ENCODE measurements at regions not wholly inside any gene's neighbourhood (a gene's known extent, or its start where the extent isn't known, plus 50 kb on each side); places are given as distances from the start of the nearest gene placed in this dataset.
A peak's percentile ranks its signal among the peaks of the same experiment; 100 is the strongest.

DNA sequence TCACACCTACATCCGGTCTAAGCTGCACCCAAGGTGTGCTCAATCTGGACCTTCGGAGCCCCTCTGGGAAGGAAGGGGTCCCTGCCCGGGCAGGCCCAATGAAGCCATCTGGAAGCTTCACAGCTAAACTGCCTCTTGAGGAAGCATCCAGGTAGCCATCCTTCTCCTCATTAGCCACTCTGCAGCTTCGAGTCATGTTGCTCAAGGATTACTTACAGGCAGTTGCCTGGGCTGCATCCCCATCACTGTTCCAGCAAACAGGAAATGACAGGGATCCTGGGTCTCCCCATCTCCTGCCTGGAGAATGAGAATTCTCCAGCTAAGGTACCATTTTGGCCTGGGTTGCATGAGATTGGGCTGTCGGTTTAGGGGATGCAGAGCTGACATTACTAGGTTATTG is 91.7 kb downstream of the ERMARD start:
- DNase-seq, result no peak

GRCh38 chr6:169841907-169842606 is 90.6 kb downstream of the ERMARD start:
- no peak for DNase-seq

DNA sequence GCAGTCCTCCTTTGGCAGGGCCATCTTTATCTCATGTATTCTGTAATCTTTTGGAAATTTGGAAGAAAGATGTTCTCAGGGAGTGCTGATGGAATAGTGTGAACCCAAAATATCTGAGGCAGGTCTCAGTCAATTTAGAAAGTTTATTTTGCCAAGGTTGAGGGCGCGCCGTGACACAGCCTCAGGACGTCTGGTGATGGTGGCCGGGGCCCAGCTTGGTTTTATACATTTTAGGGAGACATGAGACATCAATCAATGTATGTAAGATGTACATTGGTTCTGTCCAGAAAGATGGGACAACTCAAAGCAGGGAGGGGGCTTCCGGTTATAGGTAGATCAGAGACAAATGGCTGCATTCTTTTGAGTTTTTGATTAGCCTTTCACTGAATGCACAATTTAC is 89.8 kb downstream of the ERMARD start:
- DNase-seq, result no peak

- DNase-seq, result peak in 1 of 56 donors; percentile 48
Observed at GRCh38 chr6:169839898-169840631, 88.6 kb downstream of the ERMARD start.

DNA sequence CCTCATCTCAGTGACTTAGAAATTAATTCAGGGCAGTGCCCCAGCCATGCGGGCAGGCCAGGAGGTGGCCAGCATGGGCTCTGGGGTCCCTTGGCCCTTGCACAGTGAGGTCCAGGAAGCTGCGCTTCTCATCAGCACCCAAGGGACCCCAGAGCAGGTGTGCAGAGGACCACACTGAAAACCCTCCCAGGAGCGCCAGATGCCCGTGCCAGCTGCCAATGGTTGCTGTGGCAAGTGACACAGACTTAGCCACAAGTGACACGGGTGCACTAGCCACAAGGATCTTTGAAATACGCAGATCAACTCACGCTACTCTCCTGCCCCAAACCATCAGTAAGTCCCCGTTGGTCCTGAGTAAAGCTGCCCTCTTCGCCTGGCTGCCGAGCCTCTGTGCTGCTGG is 88.1 kb downstream of the ERMARD start:
- no peak for DNase-seq

GRCh38 chr6:169839029-169839481 is 87.6 kb downstream of the ERMARD start:
- DNase-seq, result no peak

DNA sequence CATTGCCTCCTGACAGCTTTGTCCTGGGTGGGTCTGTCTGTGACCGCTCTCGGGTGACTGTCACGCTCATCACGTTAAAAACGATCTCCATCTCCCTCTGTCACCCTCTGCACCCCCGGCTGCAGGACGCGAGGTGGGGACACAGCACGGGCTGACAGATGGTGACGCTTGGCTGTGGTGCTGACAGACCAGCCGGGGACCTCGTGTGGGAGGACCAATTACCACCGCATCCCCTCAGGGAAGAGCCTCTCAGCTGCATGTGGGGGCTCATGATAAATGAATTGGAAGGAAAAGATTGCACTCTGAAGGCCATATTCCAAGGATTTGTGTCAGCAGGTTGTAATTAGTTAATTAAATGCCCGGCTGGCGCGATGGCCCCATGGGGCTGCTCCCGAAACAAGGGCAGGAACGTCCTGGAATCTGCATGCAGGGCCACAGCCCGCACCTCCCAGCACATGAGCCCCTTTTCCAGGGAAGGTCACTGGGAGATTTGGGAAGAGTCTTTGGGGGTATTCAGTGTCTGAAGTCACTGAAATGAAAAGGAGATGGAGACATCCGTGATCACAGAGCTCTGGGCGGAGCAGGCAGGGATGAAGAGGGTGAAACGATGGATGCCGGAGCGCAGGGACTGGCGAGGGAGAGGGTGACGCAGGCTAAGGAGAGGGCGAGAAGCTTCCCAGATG is 87.1 kb downstream of the ERMARD start:
- DNase-seq, result no peak

GRCh38 chr6:169837529-169838250 is 86.3 kb downstream of the ERMARD start:
- no peak for DNase-seq

- no peak for DNase-seq
Observed at GRCh38 chr6:169833258-169833794, 81.9 kb downstream of the ERMARD start.

DNA sequence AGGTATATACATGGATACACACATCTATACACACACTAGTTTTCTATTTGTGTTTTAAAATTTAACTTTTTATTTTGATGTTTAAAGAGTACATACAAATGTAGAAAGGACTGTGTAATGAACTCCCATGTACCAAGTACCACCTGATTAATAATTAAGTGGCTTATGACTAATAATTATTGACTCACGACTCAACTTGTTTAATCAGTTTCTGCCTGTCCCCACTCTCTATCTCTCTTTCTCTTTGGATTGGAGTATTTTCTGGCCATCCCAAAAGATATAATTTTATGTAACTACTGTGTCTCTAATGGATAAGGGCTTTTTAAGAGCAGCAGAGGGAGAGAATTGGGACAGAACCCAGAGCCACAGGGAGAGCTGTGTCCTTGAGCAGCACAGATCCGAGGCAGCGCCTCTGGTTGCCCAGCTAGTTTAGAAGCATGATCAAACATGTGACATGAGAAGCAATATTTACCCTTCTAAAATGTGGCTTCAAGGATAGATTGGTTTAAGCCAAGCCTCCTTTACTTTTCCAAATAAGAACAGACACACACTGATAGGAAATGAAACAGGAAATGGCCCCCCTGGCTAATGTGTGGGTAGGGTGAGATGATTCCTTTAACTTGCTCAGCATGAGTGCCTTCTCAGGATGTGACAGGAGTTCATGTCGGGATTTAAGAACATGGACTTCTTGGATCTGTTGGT is 81.0 kb downstream of the ERMARD start:
- DNase-seq, result no peak

DNA sequence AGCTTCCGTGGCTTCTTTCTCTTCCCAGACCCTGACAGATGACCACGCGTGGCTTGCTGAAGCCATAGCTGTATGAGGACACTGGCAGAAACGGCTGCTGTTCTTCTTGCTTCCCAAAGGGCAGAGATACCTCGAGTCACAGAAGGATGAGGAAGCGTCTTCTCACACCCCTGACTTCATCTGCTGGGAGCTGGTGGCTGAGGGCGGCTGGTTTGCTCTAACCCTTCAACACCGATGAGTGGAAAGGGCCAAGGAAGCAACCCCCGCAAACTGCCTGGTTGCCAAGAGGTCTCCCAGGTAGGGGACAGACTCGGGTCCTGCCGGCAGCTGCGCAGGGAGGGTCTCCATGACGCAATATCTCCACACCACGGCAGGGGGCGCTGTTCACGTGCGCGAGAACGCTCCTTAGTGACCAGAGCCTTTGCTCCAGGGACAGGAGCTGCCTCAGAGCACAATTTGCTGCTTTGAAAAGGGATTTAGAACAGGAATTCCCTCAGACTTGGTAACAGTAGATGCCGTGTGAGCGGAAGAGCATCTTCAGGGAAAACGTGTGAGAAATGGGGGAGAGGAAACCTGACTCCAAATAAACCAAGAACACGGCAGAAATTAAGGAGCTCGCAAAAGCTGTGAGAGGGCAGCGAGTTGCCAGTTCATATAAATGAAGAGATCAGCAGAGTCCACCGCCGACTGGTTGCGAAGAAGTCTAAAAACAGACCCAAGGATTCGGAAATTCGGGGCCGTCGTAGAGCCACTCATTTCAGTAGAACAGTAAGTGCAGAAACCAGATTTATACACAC is 80.2 kb downstream of the ERMARD start:
- peak in 50 of 56 donors; percentile 11 to 84 (median 57) for DNase-seq
